GM21526 (cell line): ENCODE measurements at regions not wholly inside any gene's neighbourhood (a gene's known extent, or its start where the extent isn't known, plus 50 kb on each side); places are given as distances from the start of the nearest gene placed in this dataset.
"Not testable (repeated sequence)": the region's sequence is repeated elsewhere in the genome, so short reads cannot be mapped to it uniquely, and the experiment has no call there.

Source experiments
- ATAC-seq: cut with Tn5 transposase; IDR thresholded peaks from one replicate; pipeline ENCODE4 v1.9.1; 2021; ENCODE audit warnings: moderate library complexity; ENCODE audit not compliant: unreplicated experiment, low FRiP score

GRCh38 chr1:191448279-191448678 is 710.0 kb upstream of the RGS18 start:
- not testable (repeated sequence) for ATAC-seq

GRCh38 chr1:191452586-191452985 is 705.7 kb upstream of the RGS18 start:
- ATAC-seq, result no peak

GRCh38 chr1:191453487-191453886 is 704.8 kb upstream of the RGS18 start:
- no peak for ATAC-seq

GRCh38 chr1:191457889-191458288 is 700.4 kb upstream of the RGS18 start:
- ATAC-seq, result no peak

- no peak for ATAC-seq
Measured at GRCh38 chr1:191460234-191460633, 698.0 kb upstream of the RGS18 start.

GRCh38 chr1:191483988-191484387 is 674.3 kb upstream of the RGS18 start:
- ATAC-seq, result no peak

- no peak for ATAC-seq
Measured at GRCh38 chr1:191490303-191490702, 668.0 kb upstream of the RGS18 start.

- no peak for ATAC-seq
Measured at GRCh38 chr1:191495040-191495439, 663.2 kb upstream of the RGS18 start.

GRCh38 chr1:191498318-191498717 is 659.9 kb upstream of the RGS18 start:
- no peak for ATAC-seq

GRCh38 chr1:191498825-191499224 is 659.4 kb upstream of the RGS18 start:
- no peak for ATAC-seq

- no peak for ATAC-seq
Measured at GRCh38 chr1:191504999-191505398, 653.3 kb upstream of the RGS18 start.

- ATAC-seq, result no peak
Measured at GRCh38 chr1:191508239-191508638, 650.0 kb upstream of the RGS18 start.

- ATAC-seq, result not testable (repeated sequence)
Measured at GRCh38 chr1:191511480-191511879, 646.8 kb upstream of the RGS18 start.

- ATAC-seq, result no peak
Measured at GRCh38 chr1:191517826-191518225, 640.4 kb upstream of the RGS18 start.

GRCh38 chr1:191519519-191519918 is 638.7 kb upstream of the RGS18 start:
- ATAC-seq, result no peak

GRCh38 chr1:191520345-191520744 is 637.9 kb upstream of the RGS18 start:
- ATAC-seq, result no peak

- not testable (repeated sequence) for ATAC-seq
Measured at GRCh38 chr1:191525944-191526343, 632.3 kb upstream of the RGS18 start.

- no peak for ATAC-seq
Measured at GRCh38 chr1:191528275-191528674, 630.0 kb upstream of the RGS18 start.

GRCh38 chr1:191530928-191531327 is 627.3 kb upstream of the RGS18 start:
- no peak for ATAC-seq

GRCh38 chr1:191533254-191533653 is 625.0 kb upstream of the RGS18 start:
- no peak for ATAC-seq

GRCh38 chr1:191536791-191537429 is 621.4 kb upstream of the RGS18 start:
- ATAC-seq, result no peak

- ATAC-seq, result no peak
Measured at GRCh38 chr1:191541758-191542157, 616.5 kb upstream of the RGS18 start.

- no peak for ATAC-seq
Measured at GRCh38 chr1:191542444-191542843, 615.8 kb upstream of the RGS18 start.
